ENCODE measurements at regions not wholly inside any gene's neighbourhood (a gene's known extent, or its start where the extent isn't known, plus 50 kb on each side); places are given as distances from the start of the nearest gene placed in this dataset.

DNA sequence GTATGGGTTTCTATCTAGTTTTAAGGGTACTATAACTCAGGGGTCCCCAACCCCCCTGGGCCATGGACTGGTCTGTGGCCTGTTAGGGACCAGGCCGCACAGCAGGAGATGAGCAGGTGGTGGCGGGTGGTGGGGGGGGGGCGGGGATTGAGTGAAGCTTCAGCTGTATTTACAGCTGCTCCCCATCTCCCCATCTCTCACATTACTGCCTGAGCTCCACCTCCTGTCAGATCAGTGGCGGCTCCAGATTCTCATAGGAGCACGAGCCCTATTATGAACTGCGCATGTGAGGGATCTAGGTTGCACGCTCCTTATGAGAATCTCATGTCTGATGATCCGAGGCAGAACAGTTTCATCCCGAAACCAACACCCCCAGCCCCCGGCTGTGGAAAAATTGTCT lies 95.1 kb upstream of the SLC45A1 start:
- Histone ChIP-seq H3K36me3 (ENCODE audit: control insufficient read depth in 4 of 4, insufficient read depth in 4 of 4, low read length in 4 of 4) (no peaks in the 10 kb centered on the region), H3K27me3 (ENCODE audit: control insufficient read depth in 3 of 3, insufficient read depth in 3 of 3, low read length in 2 of 3) (no peaks in the 10 kb centered on the region), H3K9ac (ENCODE audit: insufficient read depth in 1 of 2, low read length in 2 of 2) (no peak overlapping the region), H3K4me1 (ENCODE audit: control insufficient read depth in 5 of 5, insufficient read depth in 5 of 5, low read length in 5 of 5) (peaks cover 0 to 6% (median 1%) of the 10 kb centered on the region in 5 donors), H3K4me3 (no peak overlapping the region), H3K27ac (ENCODE audit: low read depth in 1 of 2, low read length in 1 of 2) (no peak overlapping the region), H3K9me3 (ENCODE audit: control insufficient read depth in 4 of 4, insufficient read depth in 3 of 4, low read length in 3 of 4) (no peaks in the 10 kb centered on the region)
- TF ChIP-seq, protein P1, sequence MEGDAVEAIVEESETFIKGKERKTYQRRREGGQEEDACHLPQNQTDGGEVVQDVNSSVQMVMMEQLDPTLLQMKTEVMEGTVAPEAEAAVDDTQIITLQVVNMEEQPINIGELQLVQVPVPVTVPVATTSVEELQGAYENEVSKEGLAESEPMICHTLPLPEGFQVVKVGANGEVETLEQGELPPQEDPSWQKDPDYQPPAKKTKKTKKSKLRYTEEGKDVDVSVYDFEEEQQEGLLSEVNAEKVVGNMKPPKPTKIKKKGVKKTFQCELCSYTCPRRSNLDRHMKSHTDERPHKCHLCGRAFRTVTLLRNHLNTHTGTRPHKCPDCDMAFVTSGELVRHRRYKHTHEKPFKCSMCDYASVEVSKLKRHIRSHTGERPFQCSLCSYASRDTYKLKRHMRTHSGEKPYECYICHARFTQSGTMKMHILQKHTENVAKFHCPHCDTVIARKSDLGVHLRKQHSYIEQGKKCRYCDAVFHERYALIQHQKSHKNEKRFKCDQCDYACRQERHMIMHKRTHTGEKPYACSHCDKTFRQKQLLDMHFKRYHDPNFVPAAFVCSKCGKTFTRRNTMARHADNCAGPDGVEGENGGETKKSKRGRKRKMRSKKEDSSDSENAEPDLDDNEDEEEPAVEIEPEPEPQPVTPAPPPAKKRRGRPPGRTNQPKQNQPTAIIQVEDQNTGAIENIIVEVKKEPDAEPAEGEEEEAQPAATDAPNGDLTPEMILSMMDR (IDR thresholded peaks at IDR 0.05; ENCODE audit: control extremely low read depth, extremely low read depth), result no peak
- ATAC-seq (ENCODE audit: insufficient read depth, low FRiP score) (no peak), DNase-seq (no peak)
- 94 to 99% methylated on average over 10 of the region's 10 CpGs for WGBS, 2 donors

DNA sequence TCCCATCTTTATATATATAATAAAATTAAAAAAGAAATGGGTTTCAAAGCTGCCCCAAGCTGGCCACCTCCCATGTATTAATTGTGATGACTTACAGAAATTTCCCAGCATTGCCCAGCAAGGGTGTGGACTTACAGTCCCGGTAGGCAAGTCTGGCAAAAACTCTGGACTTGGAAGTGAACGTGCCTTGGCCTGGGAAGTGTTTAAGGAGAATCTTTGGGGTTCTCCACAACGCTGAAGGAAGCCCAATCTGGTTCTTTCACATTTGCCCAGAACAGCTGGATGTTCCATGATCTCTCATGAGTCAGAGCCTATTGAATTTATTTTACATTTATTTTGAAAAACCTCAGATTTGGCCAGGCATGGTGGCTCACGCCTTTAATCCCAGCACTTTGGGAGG lies 98.4 kb upstream of the SLC45A1 start:
- DNase-seq, result no peak
- ATAC-seq (ENCODE audit: insufficient read depth, low FRiP score), result no peak
- WGBS, 2 donors, result 68 to 91% methylated on average over 4 of the region's 4 CpGs
- no peak overlapping the region for H3K4me3 ChIP-seq
- peaks cover 0 to 15% (median 11%) of the 10 kb centered on the region in 5 donors for H3K4me1 ChIP-seq (ENCODE audit: control insufficient read depth in 5 of 5, insufficient read depth in 5 of 5, low read length in 5 of 5)
- no peaks in the 10 kb centered on the region for H3K27me3 ChIP-seq (ENCODE audit: control insufficient read depth in 3 of 3, insufficient read depth in 3 of 3, low read length in 2 of 3)
- TF ChIP-seq, protein P1 (IDR thresholded peaks at IDR 0.05; ENCODE audit: control extremely low read depth, extremely low read depth), result no peak
- no peaks in the 10 kb centered on the region for H3K9me3 ChIP-seq (ENCODE audit: control insufficient read depth in 4 of 4, insufficient read depth in 3 of 4, low read length in 3 of 4)
- no peaks in the 10 kb centered on the region for H3K36me3 ChIP-seq (ENCODE audit: control insufficient read depth in 4 of 4, insufficient read depth in 4 of 4, low read length in 4 of 4)
- H3K27ac ChIP-seq (ENCODE audit: low read depth in 1 of 2, low read length in 1 of 2), result no peak overlapping the region
- H3K9ac ChIP-seq (ENCODE audit: insufficient read depth in 1 of 2, low read length in 2 of 2), result no peak overlapping the region

DNA sequence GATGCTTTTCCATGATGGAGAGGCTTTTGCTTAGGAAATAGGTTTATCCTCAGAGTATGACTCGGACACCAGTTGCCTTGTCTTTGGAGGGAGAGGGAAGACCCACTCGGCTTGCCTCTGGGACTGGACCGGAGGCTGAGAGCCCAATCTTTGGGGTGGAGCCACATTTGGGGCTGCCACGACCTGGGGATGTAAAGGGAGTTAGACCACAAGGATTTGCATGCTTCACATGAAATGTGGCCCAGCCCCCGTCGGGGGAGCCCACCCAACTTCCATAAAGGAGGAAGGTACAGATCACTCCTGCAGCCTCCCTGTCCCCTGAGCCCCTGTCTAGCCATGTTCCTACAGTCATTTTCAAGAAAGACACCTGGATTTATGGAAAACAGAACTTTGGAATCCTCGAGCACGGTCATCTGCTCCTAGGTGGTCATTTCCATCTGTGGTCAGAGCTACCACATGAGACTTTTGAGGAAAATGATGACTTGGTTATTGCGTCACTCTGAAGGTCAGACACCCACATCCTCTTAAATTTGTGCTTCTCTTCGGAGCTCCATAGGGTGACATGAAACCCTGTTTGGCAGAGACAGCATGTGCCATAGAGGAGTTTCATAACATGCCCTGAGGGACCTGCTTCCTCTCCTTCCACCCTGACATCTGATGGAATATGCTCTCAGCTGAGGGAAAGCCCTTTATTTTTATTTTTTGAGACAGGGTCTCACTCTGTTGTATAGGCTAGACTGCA lies 99.4 kb upstream of the SLC45A1 start:
- peaks cover 0 to 15% (median 10%) of the 10 kb centered on the region in 5 donors for H3K4me1 ChIP-seq (ENCODE audit: control insufficient read depth in 5 of 5, insufficient read depth in 5 of 5, low read length in 5 of 5)
- WGBS, 2 donors, result 61 to 76% methylated on average over 10 of the region's 10 CpGs
- ATAC-seq (ENCODE audit: insufficient read depth, low FRiP score), result no peak

More for the DNA sequence above, 99.4 kb upstream of the SLC45A1 start:
- no peak overlapping the region for H3K4me3 ChIP-seq
- H3K36me3 ChIP-seq (ENCODE audit: control insufficient read depth in 4 of 4, insufficient read depth in 4 of 4, low read length in 4 of 4), result no peaks in the 10 kb centered on the region
- no peak overlapping the region for H3K27ac ChIP-seq (ENCODE audit: low read depth in 1 of 2, low read length in 1 of 2)
- H3K9me3 ChIP-seq (ENCODE audit: control insufficient read depth in 4 of 4, insufficient read depth in 3 of 4, low read length in 3 of 4), result no peaks in the 10 kb centered on the region
- H3K27me3 ChIP-seq (ENCODE audit: control insufficient read depth in 3 of 3, insufficient read depth in 3 of 3, low read length in 2 of 3), result no peaks in the 10 kb centered on the region
- TF ChIP-seq, protein P1 (IDR thresholded peaks at IDR 0.05; ENCODE audit: control extremely low read depth, extremely low read depth), result no peak
- no peak for DNase-seq
- no peak overlapping the region for H3K9ac ChIP-seq (ENCODE audit: insufficient read depth in 1 of 2, low read length in 2 of 2)
